H7 (cell line): ENCODE measurements at regions not wholly inside any gene's neighbourhood (a gene's known extent, or its start where the extent isn't known, plus 50 kb on each side); places are given as distances from the start of the nearest gene placed in this dataset.

Experiments
- DNase-seq: peaks from one replicate; pipeline ENCODE4 v3.0.0; 2012
- H3K27me3 ChIP-seq: 2 replicates; pipeline ENCODE4 v1.6.0; 2011; ENCODE audit warnings: mild to moderate bottlenecking, low read length; ENCODE audit not compliant: control insufficient read depth, insufficient read depth
- H3K36me3 ChIP-seq: replicated peaks from 2 replicates; pipeline ENCODE4 v1.5.1; 2011; ENCODE audit warnings: low read length; ENCODE audit not compliant: control insufficient read depth, insufficient read depth
- H3K4me3 ChIP-seq: 2 replicates; pipeline ENCODE4 v1.5.1; 2011; ENCODE audit warnings: low read depth, mild to moderate bottlenecking, control low read depth, low read length, moderate library complexity; ENCODE audit not compliant: insufficient read depth

DNA sequence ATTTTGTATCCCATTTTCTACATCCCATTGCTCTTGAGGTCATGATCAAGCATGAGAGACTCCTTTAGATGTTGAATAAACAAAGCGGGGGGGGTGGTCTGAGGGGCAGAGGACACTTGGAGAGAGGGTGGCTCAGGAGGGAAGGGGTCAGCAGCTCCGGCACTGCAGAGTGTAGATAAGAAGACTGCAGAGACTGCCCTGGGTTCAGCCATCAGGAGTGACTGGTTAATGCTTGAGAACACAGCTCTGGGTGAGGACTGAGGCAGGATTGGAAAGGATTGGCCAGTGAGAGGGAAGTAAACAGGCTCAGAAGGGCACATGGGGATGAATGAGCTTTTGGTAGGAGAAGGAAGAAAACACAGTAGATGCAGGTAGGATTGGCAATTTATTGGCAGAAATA, 205.3 kb upstream of the CNR1 start:
- Histone ChIP-seq H3K4me3 (no peak overlapping the region), H3K36me3 (no peaks in the 10 kb centered on the region), H3K27me3 (no peaks in the 10 kb centered on the region)
- no peak for DNase-seq

DNA sequence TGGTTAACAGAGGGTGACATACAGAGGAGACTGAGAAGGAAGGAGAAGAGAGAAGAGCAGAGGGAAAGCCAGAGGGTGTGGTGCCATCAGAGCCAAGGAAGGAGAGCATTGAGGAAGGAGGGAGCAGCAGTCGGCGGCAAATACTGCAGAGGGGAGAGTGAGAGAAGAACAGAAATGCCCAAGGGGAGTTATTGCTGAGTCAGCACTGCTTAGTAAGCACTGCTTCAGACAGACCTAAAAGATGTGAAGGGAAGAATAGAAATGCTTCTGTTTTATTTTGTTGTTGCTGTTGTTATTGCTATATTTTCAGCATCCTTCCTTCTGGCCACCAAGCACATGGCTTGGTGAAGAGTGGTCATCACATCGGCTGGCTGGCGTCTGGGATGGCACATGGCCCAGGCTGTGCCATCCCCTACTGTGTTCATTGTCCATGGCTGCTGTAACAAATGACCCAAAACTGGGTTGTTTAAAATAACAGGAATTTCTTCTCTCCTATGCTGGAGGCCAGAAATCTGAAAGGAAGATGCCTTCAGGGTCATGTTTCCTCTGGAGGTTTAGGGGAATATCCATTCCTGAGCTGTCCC, 204.1 kb upstream of the CNR1 start:
- no peak for DNase-seq
- Histone ChIP-seq H3K4me3 (no peak overlapping the region), H3K36me3 (no peaks in the 10 kb centered on the region), H3K27me3 (no peaks in the 10 kb centered on the region)

DNA sequence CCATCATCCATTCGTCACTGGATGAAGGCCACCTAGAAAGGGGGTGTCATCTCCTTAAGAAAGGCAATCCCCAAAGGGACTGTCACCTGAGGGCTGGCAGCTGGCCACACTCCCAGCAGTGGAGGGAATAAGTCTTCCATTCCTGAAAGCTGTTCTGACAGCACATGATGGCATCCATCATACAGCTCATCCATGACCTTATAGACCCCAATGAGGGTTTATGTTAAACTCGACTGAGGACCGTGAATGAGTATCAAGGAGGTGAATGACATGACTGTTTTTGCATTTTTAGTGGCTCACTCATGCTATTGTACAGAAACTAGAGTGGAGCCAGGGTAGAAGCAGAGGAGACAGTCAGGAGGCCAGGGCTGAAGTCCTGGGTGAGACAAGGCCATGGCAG, 203.1 kb upstream of the CNR1 start:
- DNase-seq: no peak
- no peaks in the 10 kb centered on the region for H3K27me3 ChIP-seq
- H3K36me3 ChIP-seq: no peaks in the 10 kb centered on the region
- no peak overlapping the region for H3K4me3 ChIP-seq

DNA sequence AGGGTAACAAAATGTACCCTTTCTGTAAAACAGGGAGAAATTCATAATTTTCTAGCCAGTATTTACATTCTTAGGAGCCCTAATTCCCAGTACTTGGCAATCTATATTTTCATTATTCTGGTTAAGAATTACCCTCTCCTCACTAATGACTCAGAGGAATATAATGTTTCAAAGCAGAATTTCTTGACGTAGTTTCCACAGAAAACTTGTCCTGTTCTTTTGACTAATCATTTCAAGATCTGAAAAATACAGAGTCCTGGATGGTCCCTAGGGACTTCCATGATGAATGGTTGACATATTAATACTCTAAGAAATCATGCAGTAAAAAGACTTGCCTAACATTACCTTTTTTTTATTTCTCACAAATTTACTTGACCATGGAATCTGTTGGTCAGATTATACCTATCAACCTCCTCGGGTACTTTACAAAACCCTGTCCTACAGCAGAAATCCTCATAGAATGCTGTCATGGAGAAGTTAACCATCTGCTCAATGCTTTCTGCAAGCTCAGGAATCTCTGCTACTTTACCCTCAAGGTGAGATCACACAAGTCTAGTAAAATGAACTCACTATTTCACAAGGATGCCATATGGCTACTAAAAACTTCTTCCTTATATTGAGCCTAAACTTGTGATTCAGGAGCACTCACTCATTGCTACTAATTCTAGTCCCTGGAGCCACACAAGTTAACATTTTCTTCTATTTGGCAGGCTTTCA, 202.1 kb upstream of the CNR1 start:
- H3K36me3 ChIP-seq: no peaks in the 10 kb centered on the region
- H3K4me3 ChIP-seq: no peak overlapping the region
- DNase-seq: no peak
- no peaks in the 10 kb centered on the region for H3K27me3 ChIP-seq

DNA sequence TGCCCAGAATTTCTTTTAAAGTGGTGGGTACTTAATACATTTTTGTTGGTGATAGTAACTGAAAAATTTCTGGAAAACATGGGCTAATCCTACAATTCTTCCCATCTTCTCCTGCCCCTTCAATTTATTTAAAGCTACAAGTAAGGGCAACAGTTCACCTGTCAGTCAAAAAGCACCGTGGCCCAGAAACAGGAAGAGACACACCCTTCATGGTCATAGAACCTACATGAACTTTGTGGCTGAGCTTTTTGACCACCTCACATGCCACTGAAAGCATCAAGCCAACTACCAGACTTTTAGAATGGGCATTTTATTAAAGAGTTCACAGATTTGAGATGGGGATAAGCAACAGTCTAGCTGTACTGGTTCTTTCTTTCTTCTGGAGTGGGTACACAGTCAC, 201.1 kb upstream of the CNR1 start:
- no peak for DNase-seq
- Histone ChIP-seq H3K27me3 (no peaks in the 10 kb centered on the region), H3K36me3 (no peaks in the 10 kb centered on the region), H3K4me3 (no peak overlapping the region)

DNA sequence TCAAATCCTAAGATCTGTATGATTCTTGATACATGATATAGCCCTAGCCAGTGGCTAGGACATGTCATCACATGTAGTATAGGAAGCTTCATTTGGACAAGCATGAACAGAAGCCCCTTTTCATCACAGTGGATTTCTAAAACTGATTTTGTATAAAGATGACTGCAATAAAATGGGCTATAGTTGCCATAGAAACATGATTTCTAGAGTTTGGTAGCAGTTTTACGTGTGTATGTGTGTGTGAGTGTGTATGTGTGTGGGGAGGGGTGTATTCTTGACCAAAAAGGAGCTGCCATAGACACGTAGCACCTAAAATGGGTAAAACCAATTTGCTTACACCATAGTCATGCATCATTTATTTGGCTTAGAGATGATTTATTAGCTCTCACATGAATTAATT, 200.5 kb upstream of the CNR1 start:
- Histone ChIP-seq H3K36me3 (no peaks in the 10 kb centered on the region), H3K27me3 (no peaks in the 10 kb centered on the region), H3K4me3 (no peak overlapping the region)
- DNase-seq: no peak

DNA sequence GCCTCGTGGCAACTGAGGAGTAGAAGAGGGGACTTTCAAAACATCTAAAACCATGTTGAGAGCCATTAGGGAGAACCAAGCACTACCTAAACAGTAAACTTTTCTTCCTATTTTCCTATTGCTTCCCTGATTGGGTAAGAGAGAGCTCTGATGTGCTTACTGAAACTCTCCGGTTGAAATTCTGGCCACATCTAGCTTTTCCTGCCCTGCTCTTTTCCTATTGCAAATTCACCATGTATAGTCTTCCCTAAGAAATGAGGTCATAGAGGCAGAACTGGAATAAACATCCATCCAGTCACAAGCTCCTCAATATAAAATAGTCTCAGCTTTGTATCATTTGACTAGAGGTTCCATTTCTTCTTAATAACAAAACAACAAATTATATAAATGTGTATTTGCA, 199.5 kb upstream of the CNR1 start:
- Histone ChIP-seq H3K36me3 (no peaks in the 10 kb centered on the region), H3K4me3 (no peak overlapping the region), H3K27me3 (no peaks in the 10 kb centered on the region)
- DNase-seq: no peak

DNA sequence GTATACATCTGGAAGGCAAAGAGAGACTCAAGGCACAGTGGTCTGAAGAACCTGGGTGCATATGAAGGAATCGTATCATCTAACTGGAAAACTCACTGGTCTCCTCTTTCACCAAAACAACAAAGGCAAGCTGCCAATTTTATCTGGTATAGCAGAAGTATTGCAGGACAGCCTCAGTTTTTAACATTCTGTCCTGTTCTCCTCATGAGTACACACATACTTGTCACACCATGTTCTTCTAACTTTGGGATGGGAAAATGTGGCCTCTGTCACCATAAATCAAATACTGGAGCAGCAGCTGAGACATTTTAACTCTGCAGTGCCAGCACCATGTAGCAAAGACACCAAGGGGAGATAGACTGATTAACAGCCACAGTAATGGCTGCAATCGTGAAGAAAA, 199.1 kb upstream of the CNR1 start:
- Histone ChIP-seq H3K27me3 (no peaks in the 10 kb centered on the region), H3K4me3 (no peak overlapping the region), H3K36me3 (no peaks in the 10 kb centered on the region)
- DNase-seq: no peak

DNA sequence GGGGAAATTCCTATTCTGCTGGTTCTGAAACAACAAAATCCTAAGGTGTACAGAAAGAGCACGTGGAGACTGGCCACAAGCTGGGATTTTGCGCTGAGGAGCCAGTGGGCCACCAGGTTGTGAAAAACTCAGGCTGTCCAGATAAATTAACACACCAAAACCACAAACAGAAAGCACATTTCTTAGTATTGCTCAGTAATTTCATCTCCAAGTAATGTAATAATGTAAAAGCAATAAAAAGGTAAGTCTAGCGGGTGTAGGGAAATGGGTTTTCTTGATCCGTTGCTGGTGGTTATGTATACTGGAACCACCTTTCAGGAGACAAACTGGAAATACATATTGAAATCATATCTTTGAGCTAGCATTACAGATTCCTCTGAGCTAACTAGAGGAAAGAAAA, 195.6 kb upstream of the CNR1 start:
- Histone ChIP-seq H3K27me3 (no peaks in the 10 kb centered on the region), H3K4me3 (no peak overlapping the region), H3K36me3 (no peaks in the 10 kb centered on the region)
- no peak for DNase-seq

DNA sequence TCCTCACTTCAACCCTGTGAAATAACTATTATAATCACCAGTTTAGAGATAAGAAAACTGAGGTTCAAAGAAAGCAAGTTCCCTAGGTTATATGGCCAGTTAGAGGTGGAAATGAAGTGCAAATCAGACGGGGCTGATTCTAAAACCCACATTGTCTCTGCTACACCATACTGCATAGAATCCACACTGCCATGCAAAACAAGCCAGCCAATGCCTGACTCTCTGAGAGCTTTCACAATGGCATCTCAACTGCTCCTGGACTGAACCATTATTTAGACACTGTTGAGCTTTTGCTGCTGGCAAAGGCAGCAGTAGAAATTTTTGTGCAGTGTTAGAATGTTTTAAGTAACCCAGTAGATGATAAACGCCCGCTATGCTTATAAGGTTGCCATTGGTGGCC, 195.2 kb upstream of the CNR1 start:
- Histone ChIP-seq H3K4me3 (no peak overlapping the region), H3K36me3 (no peaks in the 10 kb centered on the region), H3K27me3 (no peaks in the 10 kb centered on the region)
- no peak for DNase-seq

DNA sequence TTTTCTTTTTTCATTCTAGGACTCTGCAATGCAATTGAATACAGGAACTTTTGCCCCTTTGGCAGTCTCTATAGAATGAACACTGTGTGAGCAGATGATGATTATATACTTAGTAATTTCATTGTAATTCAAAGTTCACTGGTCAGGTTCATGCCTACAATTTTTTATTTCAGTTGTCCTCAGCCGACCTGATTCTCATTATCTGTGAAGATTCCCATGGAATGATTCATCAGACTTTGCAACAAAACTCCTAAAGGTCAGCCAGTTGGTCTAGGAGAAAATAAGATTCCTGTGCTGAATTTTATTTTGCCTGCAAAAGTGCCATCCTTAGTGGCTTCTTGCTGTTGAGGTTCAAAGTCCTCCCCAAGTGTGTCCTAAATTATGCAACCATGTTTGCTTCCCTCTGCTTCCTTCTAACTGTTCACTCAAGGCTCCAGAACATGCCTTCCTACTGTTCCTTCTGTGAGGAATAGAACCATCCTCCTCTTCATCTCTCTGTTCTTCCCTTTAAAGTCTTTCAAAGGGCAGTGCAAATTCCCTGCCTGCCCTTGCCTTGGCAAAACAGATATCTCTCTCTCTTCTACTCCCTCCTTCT, 194.2 kb upstream of the CNR1 start:
- no peak overlapping the region for H3K4me3 ChIP-seq
- H3K27me3 ChIP-seq: no peaks in the 10 kb centered on the region
- DNase-seq: no peak
- no peaks in the 10 kb centered on the region for H3K36me3 ChIP-seq

DNA sequence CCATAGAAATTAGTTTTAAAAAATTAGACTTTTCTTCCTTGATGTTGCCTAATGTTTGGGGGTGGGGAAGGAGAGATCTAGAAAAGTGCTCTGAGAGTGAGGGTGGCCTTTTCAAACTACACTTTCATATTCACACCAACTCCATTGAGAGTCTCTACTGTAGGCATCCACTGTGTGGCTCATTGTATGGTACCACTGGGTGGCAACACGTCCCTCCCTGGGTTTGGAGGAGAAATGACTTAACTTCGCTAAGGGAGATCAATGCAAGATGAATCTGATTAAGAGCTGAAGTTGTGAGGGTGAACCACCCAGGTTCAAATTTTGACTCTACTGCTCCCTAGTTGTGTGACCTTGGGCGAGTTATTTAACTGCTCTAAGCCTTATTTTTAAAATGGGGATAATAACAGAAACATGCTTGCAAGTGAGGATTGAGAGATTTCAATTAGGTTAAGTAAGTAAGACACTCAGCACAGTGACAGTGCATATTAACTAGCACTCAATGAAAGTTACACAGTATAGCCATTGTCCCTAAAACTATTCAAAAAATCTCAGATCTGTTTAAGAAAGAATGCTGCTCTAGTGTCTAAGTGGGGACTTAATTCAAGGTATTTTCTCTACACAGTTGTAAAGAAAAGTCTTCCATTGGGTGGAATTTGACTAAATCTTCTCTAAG, 193.5 kb upstream of the CNR1 start:
- DNase-seq: peak; percentile 11
- no peaks in the 10 kb centered on the region for H3K27me3 ChIP-seq
- H3K36me3 ChIP-seq: no peaks in the 10 kb centered on the region
- H3K4me3 ChIP-seq: no peak overlapping the region

DNA sequence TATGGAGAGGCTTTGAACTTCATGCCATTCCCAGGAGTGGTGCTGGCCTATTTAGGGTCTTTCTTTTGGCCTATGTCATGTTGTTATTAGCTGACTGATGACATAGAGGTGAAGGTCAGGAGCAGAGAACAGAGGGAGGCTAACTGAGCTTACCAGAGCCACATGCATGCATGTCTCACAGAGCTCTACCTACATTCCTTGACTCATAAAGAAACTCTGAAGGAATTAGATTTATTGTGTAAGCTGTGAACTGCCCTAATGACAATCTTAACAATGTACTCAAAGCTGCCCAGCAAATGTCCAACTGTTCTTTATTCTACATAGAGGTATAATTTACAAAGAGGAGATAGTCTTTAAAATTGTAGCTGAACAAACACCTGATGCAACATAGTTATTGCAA, 192.7 kb upstream of the CNR1 start:
- no peak for DNase-seq
- H3K4me3 ChIP-seq: no peak overlapping the region
- H3K27me3 ChIP-seq: no peaks in the 10 kb centered on the region
- H3K36me3 ChIP-seq: no peaks in the 10 kb centered on the region

DNA sequence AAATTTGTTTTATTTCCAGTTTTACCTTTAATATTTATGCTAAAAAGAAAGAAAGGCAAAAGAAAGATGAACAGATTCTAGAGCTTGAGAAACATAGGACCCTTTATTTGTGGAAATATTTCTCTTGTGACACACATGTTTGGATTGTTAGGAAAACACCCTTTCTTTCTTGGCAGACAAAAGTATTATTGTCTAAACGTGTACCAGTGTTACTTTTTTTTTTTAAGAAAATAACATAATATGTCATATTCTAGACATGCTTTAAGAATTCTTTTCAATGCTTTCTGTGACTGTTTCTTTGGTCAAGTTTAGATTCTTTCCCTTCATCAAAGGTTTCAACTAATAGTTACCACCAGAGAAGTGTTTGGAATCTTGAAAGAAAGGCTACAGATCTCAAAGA, 183.4 kb upstream of the CNR1 start:
- H3K27me3 ChIP-seq: no peaks in the 10 kb centered on the region
- H3K36me3 ChIP-seq: no peaks in the 10 kb centered on the region
- DNase-seq: no peak
- H3K4me3 ChIP-seq: no peak overlapping the region

DNA sequence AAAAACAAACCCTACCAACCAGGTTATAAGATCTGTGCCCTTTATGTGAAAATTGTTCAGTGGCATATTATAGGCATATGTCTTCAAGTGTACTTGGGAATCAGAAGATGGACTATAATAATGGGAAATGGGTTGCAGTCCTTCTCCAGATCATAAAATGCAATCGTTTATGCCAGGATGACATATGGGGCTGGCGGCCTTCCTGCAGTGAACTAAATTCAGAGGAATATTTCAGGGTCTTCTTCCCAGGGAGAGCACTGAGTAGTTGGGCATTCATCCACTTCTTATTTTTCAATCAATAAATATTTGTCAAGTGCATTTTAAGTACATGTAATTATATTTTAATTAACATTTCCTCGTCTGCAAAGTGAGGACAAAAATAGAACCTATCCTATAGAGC, 176.2 kb upstream of the CNR1 start:
- no peaks in the 10 kb centered on the region for H3K27me3 ChIP-seq
- H3K4me3 ChIP-seq: no peak overlapping the region
- DNase-seq: no peak
- H3K36me3 ChIP-seq: no peaks in the 10 kb centered on the region
